Naive thymus-derived CD8-positive, alpha-beta T cell (primary cell): ENCODE measurements at regions not wholly inside any gene's neighbourhood (a gene's known extent, or its start where the extent isn't known, plus 50 kb on each side); places are given as distances from the start of the nearest gene placed in this dataset.
"Not testable (repeated sequence)": the region's sequence is repeated elsewhere in the genome, so short reads cannot be mapped to it uniquely, and the experiment has no call there.

ENCODE experiments used
- ATAC-seq, 2 donors: fragments of 150-1000 bp; cut with Tn5 transposase in 1 of 2; sonication (Bioruptor Pico), chemical (Tn5 transposase) in 1 of 2; 1 replicate in 1 of 2; 2 replicates in 1 of 2; pipeline ENCODE4 v1.10.0; 2021; ENCODE audit warnings: mild to moderate bottlenecking in 2 of 2, moderate library complexity in 2 of 2
- POLR2A ChIA-PET: fragments of 350-600 bp; sonication (Branson Sonifier 250); formaldehyde crosslinking; loops from one replicate; lab custom pipeline; 2021; ENCODE audit warnings: antibody characterized with exemption; lab: Charles Lee
- DNase-seq, 10 donors: peaks; one replicate each; pipeline versions ENCODE4 v3.0.0 to v3.0.0-alpha.2; 2020 to 2022
- H3K27ac Mint-ChIP-seq, 10 donors: one replicate each; pipeline ENCODE4 v1.8.0; 2020 to 2022; ENCODE audit warnings: mild to moderate bottlenecking in 10 of 10, mixed read lengths in 10 of 10, moderate library complexity in 4 of 10, inconsistent platforms in 1 of 10
- H3K27me3 Mint-ChIP-seq, 5 donors: one replicate each; pipeline ENCODE4 v1.8.0; 2021 to 2022; ENCODE audit warnings: mixed read lengths in 5 of 5
- H3K36me3 Mint-ChIP-seq, 3 donors: one replicate each; pipeline ENCODE4 v1.8.0; 2020 to 2022; ENCODE audit warnings: mixed read lengths in 3 of 3, mild to moderate bottlenecking in 2 of 3, inconsistent platforms in 1 of 3
- H3K4me1 Mint-ChIP-seq, 4 donors: one replicate each; pipeline ENCODE4 v1.8.0; 2021 to 2022; ENCODE audit warnings: mixed read lengths in 4 of 4
- H3K4me3 Mint-ChIP-seq, 10 donors: one replicate each; pipeline ENCODE4 v1.8.0; 2020 to 2022; ENCODE audit warnings: mild to moderate bottlenecking in 10 of 10, mixed read lengths in 10 of 10, moderate library complexity in 6 of 10, inconsistent platforms in 1 of 10
- H3K9me3 Mint-ChIP-seq, 9 donors: one replicate each; pipeline ENCODE4 v1.8.0; 2020 to 2022; ENCODE audit warnings: mixed read lengths in 9 of 9, mild to moderate bottlenecking in 3 of 9, inconsistent platforms in 1 of 9, moderate library complexity in 1 of 9

- POLR2A ChIA-PET = no interaction called here
- H3K27ac Mint-ChIP-seq = no peak overlapping the region
- ATAC-seq (no peak), DNase-seq (no peak)
- peaks cover 0 to 3% (median 0%) of the 10 kb centered on the region in 5 donors for H3K27me3 Mint-ChIP-seq
- H3K4me1 Mint-ChIP-seq = peaks cover 0 to 16% (median 0%) of the 10 kb centered on the region in 4 donors
- H3K9me3 Mint-ChIP-seq = no peaks in the 10 kb centered on the region
- no peak overlapping the region for H3K4me3 Mint-ChIP-seq
- H3K36me3 Mint-ChIP-seq = no peaks in the 10 kb centered on the region
These were observed 54.4 kb upstream of the MSH6 start for GRCh38 chr2:47728551-47728950.

- Mint-ChIP-seq H3K4me3 (no peak overlapping the region), H3K27me3 (peaks cover 0 to 3% (median 0%) of the 10 kb centered on the region in 5 donors), H3K4me1 (peaks cover 0 to 22% (median 0%) of the 10 kb centered on the region in 4 donors), H3K36me3 (no peaks in the 10 kb centered on the region), H3K27ac (no peak overlapping the region), H3K9me3 (no peaks in the 10 kb centered on the region)
- POLR2A ChIA-PET = no interaction called here
- DNase-seq (no peak), ATAC-seq (no peak)
These were observed 55.0 kb upstream of the MSH6 start for GRCh38 chr2:47727956-47728355.

GRCh38 chr2:47726978-47727377 lies 56.0 kb upstream of the MSH6 start:
- H3K9me3 Mint-ChIP-seq, H3K4me3 Mint-ChIP-seq, H3K36me3 Mint-ChIP-seq, ATAC-seq, H3K27ac Mint-ChIP-seq, H3K27me3 Mint-ChIP-seq, POLR2A ChIA-PET, DNase-seq: not testable (repeated sequence)
- peaks cover 0 to 25% (median 0%) of the 10 kb centered on the region in 4 donors for H3K4me1 Mint-ChIP-seq

- no peak overlapping the region for H3K4me3 Mint-ChIP-seq
- H3K4me1 Mint-ChIP-seq = peaks cover 0 to 25% (median 0%) of the 10 kb centered on the region in 4 donors
- no peaks in the 10 kb centered on the region for H3K36me3 Mint-ChIP-seq
- H3K27ac Mint-ChIP-seq = no peak overlapping the region
- no peaks in the 10 kb centered on the region for H3K27me3 Mint-ChIP-seq
- POLR2A ChIA-PET = no interaction called here
- no peak for ATAC-seq
- DNase-seq = no peak
- no peaks in the 10 kb centered on the region for H3K9me3 Mint-ChIP-seq
These were observed 57.1 kb upstream of the MSH6 start for GRCh38 chr2:47725808-47726207.

- no peaks in the 10 kb centered on the region for H3K36me3 Mint-ChIP-seq
- peak overlapping the region in 1 of 10 donors; percentile 37 for H3K4me3 Mint-ChIP-seq
- peak in 1 of 2 donors; percentile 82 for ATAC-seq
- DNase-seq = peak in 1 of 10 donors; percentile 25
- H3K9me3 Mint-ChIP-seq = no peaks in the 10 kb centered on the region
- H3K4me1 Mint-ChIP-seq = peaks cover 0 to 32% (median 0%) of the 10 kb centered on the region in 4 donors
- POLR2A ChIA-PET = no interaction called here
- peak overlapping the region in 2 of 10 donors; percentile 63 to 66 for H3K27ac Mint-ChIP-seq
- H3K27me3 Mint-ChIP-seq = no peaks in the 10 kb centered on the region
These were observed 58.5 kb upstream of the MSH6 start for GRCh38 chr2:47724221-47724981.

- Mint-ChIP-seq H3K27me3 (peaks cover 0 to 5% (median 2%) of the 10 kb centered on the region in 5 donors), H3K9me3 (peaks cover 0 to 6% (median 0%) of the 10 kb centered on the region in 9 donors), H3K4me1 (peaks cover 0 to 40% (median 0%) of the 10 kb centered on the region in 4 donors), H3K4me3 (no peak overlapping the region), H3K27ac (no peak overlapping the region), H3K36me3 (no peaks in the 10 kb centered on the region)
- ATAC-seq (no peak), DNase-seq (no peak)
- POLR2A ChIA-PET = no interaction called here
These were observed 61.6 kb upstream of the MSH6 start for GRCh38 chr2:47721296-47721695.

GRCh38 chr2:47720559-47720958 lies 62.4 kb upstream of the MSH6 start:
- peaks cover 0 to 5% (median 2%) of the 10 kb centered on the region in 5 donors for H3K27me3 Mint-ChIP-seq
- no peak overlapping the region for H3K4me3 Mint-ChIP-seq
- H3K4me1 Mint-ChIP-seq = peaks cover 0 to 40% (median 0%) of the 10 kb centered on the region in 4 donors
- POLR2A ChIA-PET = interaction anchor here (0.7 kb wide), 1 partner anchor 705 kb away, joined by 5 read pairs; no protein-coding TSS in a partner anchor
- H3K27ac Mint-ChIP-seq = peak overlapping the region in 1 of 10 donors; percentile 12
- no peaks in the 10 kb centered on the region for H3K36me3 Mint-ChIP-seq
- ATAC-seq (no peak), DNase-seq (no peak)
- peaks cover 0 to 11% (median 0%) of the 10 kb centered on the region in 9 donors for H3K9me3 Mint-ChIP-seq

GRCh38 chr2:47720036-47720435 lies 62.9 kb upstream of the MSH6 start:
- no peaks in the 10 kb centered on the region for H3K36me3 Mint-ChIP-seq

GRCh38 chr2:47719099-47719498 lies 63.8 kb upstream of the MSH6 start:
- DNase-seq (no peak), ATAC-seq (no peak)
- no peak overlapping the region for H3K27ac Mint-ChIP-seq
- POLR2A ChIA-PET = no interaction called here
- H3K4me3 Mint-ChIP-seq = no peak overlapping the region
- peaks cover 0 to 5% (median 2%) of the 10 kb centered on the region in 5 donors for H3K27me3 Mint-ChIP-seq
- H3K4me1 Mint-ChIP-seq = peaks cover 0 to 28% (median 0%) of the 10 kb centered on the region in 4 donors
- H3K9me3 Mint-ChIP-seq = peaks cover 0 to 11% (median 0%) of the 10 kb centered on the region in 9 donors
- no peaks in the 10 kb centered on the region for H3K36me3 Mint-ChIP-seq

More at GRCh38 chr2:47720036-47720435, 62.9 kb upstream of the MSH6 start:
- H3K27ac Mint-ChIP-seq = peak overlapping the region in 1 of 10 donors; percentile 12
- peaks cover 0 to 5% (median 2%) of the 10 kb centered on the region in 5 donors for H3K27me3 Mint-ChIP-seq
- ATAC-seq (no peak), DNase-seq (no peak)
- POLR2A ChIA-PET = no interaction called here
- H3K9me3 Mint-ChIP-seq = peaks cover 0 to 11% (median 0%) of the 10 kb centered on the region in 9 donors
- H3K4me3 Mint-ChIP-seq = no peak overlapping the region
- H3K4me1 Mint-ChIP-seq = peaks cover 0 to 37% (median 0%) of the 10 kb centered on the region in 4 donors

GRCh38 chr2:47716307-47716706 lies 66.6 kb upstream of the MSH6 start:
- H3K27me3 Mint-ChIP-seq, ATAC-seq, DNase-seq, H3K27ac Mint-ChIP-seq, H3K4me3 Mint-ChIP-seq, H3K36me3 Mint-ChIP-seq, POLR2A ChIA-PET: not testable (repeated sequence)
- Mint-ChIP-seq H3K4me1 (peaks cover 0 to 16% (median 0%) of the 10 kb centered on the region in 4 donors), H3K9me3 (peaks cover 0 to 11% (median 0%) of the 10 kb centered on the region in 9 donors)

- DNase-seq = no peak
- POLR2A ChIA-PET = no interaction called here
- Mint-ChIP-seq H3K4me1 (peaks cover 0 to 14% (median 0%) of the 10 kb centered on the region in 4 donors), H3K4me3 (no peak overlapping the region), H3K27ac (no peak overlapping the region), H3K36me3 (no peaks in the 10 kb centered on the region), H3K27me3 (peaks cover 0 to 5% (median 2%) of the 10 kb centered on the region in 5 donors), H3K9me3 (peaks cover 0 to 11% (median 0%) of the 10 kb centered on the region in 9 donors)
- ATAC-seq = no peak
These were observed 67.4 kb upstream of the MSH6 start for GRCh38 chr2:47715552-47715951.

GRCh38 chr2:47708801-47709499 lies 74.0 kb upstream of the MSH6 start:
- DNase-seq = no peak
- Mint-ChIP-seq H3K36me3 (no peaks in the 10 kb centered on the region), H3K27me3 (peaks cover 0 to 5% (median 0%) of the 10 kb centered on the region in 5 donors), H3K9me3 (no peaks in the 10 kb centered on the region), H3K4me1 (peaks cover 0 to 7% (median under 1%) of the 10 kb centered on the region in 4 donors), H3K27ac (no peak overlapping the region), H3K4me3 (no peak overlapping the region)
- no peak for ATAC-seq
- POLR2A ChIA-PET = no interaction called here

GRCh38 chr2:47704287-47704686 lies 78.7 kb upstream of the MSH6 start:
- Mint-ChIP-seq H3K36me3 (no peaks in the 10 kb centered on the region), H3K9me3 (no peaks in the 10 kb centered on the region), H3K4me1 (peaks cover 0 to 6% (median under 1%) of the 10 kb centered on the region in 4 donors), H3K27me3 (peaks cover 0 to 5% (median 0%) of the 10 kb centered on the region in 5 donors), H3K4me3 (no peak overlapping the region), H3K27ac (no peak overlapping the region)
- ATAC-seq (no peak), DNase-seq (no peak)
- POLR2A ChIA-PET = no interaction called here
